Memory B cell (primary cell): ENCODE measurements at regions not wholly inside any gene's neighbourhood (a gene's known extent, or its start where the extent isn't known, plus 50 kb on each side); places are given as distances from the start of the nearest gene placed in this dataset.
"Not testable (repeated sequence)": the region's sequence is repeated elsewhere in the genome, so short reads cannot be mapped to it uniquely, and the experiment has no call there.

Experiments
- ATAC-seq: fragments of 150-1000 bp; cut with Tn5 transposase; 2 replicates; pipeline ENCODE4 v1.10.0; 2021; ENCODE audit warnings: low read depth, mild to moderate bottlenecking, moderate library complexity
- DNase-seq, 2 donors: peaks; one replicate each; pipeline ENCODE4 v3.0.0; 2022; ENCODE audit warnings: low spot score in 2 of 2
- H3K27ac Mint-ChIP-seq: one replicate; pipeline ENCODE4 v1.8.0; 2022; ENCODE audit warnings: mild to moderate bottlenecking, moderate library complexity, mixed read lengths
- H3K27me3 Mint-ChIP-seq: one replicate; pipeline ENCODE4 v1.8.0; 2022; ENCODE audit warnings: mixed read lengths
- H3K36me3 Mint-ChIP-seq: one replicate; pipeline ENCODE4 v1.8.0; 2022; ENCODE audit warnings: mild to moderate bottlenecking, mixed read lengths
- H3K4me1 Mint-ChIP-seq: one replicate; pipeline ENCODE4 v1.8.0; 2022; ENCODE audit warnings: mixed read lengths
- H3K4me3 Mint-ChIP-seq: one replicate; pipeline ENCODE4 v1.8.0; 2022; ENCODE audit warnings: mild to moderate bottlenecking, moderate library complexity, mixed read lengths
- H3K9me3 Mint-ChIP-seq: one replicate; pipeline ENCODE4 v1.8.0; 2022; ENCODE audit warnings: mixed read lengths

GRCh38 chr1:96214982-96215381, 506.6 kb upstream of the PTBP2 start:
- DNase-seq = no peak
- Mint-ChIP-seq H3K27ac (no peak overlapping the region), H3K36me3 (no peaks in the 10 kb centered on the region), H3K9me3 (no peaks in the 10 kb centered on the region), H3K4me1 (no peaks in the 10 kb centered on the region), H3K27me3 (no peaks in the 10 kb centered on the region), H3K4me3 (no peak overlapping the region)
- ATAC-seq = no peak

GRCh38 chr1:96220651-96221050, 500.9 kb upstream of the PTBP2 start:
- no peak overlapping the region for H3K4me3 Mint-ChIP-seq
- no peaks in the 10 kb centered on the region for H3K27me3 Mint-ChIP-seq
- no peaks in the 10 kb centered on the region for H3K36me3 Mint-ChIP-seq
- ATAC-seq = no peak
- no peak for DNase-seq
- no peaks in the 10 kb centered on the region for H3K4me1 Mint-ChIP-seq
- no peaks in the 10 kb centered on the region for H3K9me3 Mint-ChIP-seq
- H3K27ac Mint-ChIP-seq = no peak overlapping the region

- no peak for ATAC-seq
- no peak overlapping the region for H3K27ac Mint-ChIP-seq
- H3K27me3 Mint-ChIP-seq = no peaks in the 10 kb centered on the region
- H3K9me3 Mint-ChIP-seq = no peaks in the 10 kb centered on the region
- H3K4me3 Mint-ChIP-seq = no peak overlapping the region
- H3K36me3 Mint-ChIP-seq = no peaks in the 10 kb centered on the region
- no peaks in the 10 kb centered on the region for H3K4me1 Mint-ChIP-seq
- DNase-seq = no peak
Measured at GRCh38 chr1:96222701-96223100, 498.9 kb upstream of the PTBP2 start.

- not testable (repeated sequence) for H3K4me3 Mint-ChIP-seq, H3K36me3 Mint-ChIP-seq, H3K9me3 Mint-ChIP-seq, ATAC-seq, H3K27me3 Mint-ChIP-seq, DNase-seq, H3K27ac Mint-ChIP-seq, H3K4me1 Mint-ChIP-seq
Measured at GRCh38 chr1:96224229-96224628, 497.4 kb upstream of the PTBP2 start.

GRCh38 chr1:96233422-96233821, 488.2 kb upstream of the PTBP2 start:
- Mint-ChIP-seq H3K4me1 (no peaks in the 10 kb centered on the region), H3K9me3 (no peaks in the 10 kb centered on the region), H3K27me3 (no peaks in the 10 kb centered on the region), H3K4me3 (no peak overlapping the region), H3K27ac (no peak overlapping the region), H3K36me3 (no peaks in the 10 kb centered on the region)
- DNase-seq = no peak
- ATAC-seq = no peak

- no peak for ATAC-seq
- Mint-ChIP-seq H3K4me3 (no peak overlapping the region), H3K4me1 (no peaks in the 10 kb centered on the region), H3K27ac (no peak overlapping the region), H3K36me3 (no peaks in the 10 kb centered on the region), H3K27me3 (no peaks in the 10 kb centered on the region), H3K9me3 (no peaks in the 10 kb centered on the region)
- no peak for DNase-seq
Measured at GRCh38 chr1:96234299-96234698, 487.3 kb upstream of the PTBP2 start.

GRCh38 chr1:96236156-96236739, 485.3 kb upstream of the PTBP2 start:
- DNase-seq (no peak), ATAC-seq (no peak)
- Mint-ChIP-seq H3K4me1 (no peaks in the 10 kb centered on the region), H3K36me3 (no peaks in the 10 kb centered on the region), H3K27me3 (no peaks in the 10 kb centered on the region), H3K9me3 (no peaks in the 10 kb centered on the region), H3K27ac (no peak overlapping the region), H3K4me3 (no peak overlapping the region)

- no peaks in the 10 kb centered on the region for H3K36me3 Mint-ChIP-seq
- H3K4me3 Mint-ChIP-seq = no peak overlapping the region
Measured at GRCh38 chr1:96238426-96238825, 483.2 kb upstream of the PTBP2 start.

GRCh38 chr1:96240438-96240837, 481.1 kb upstream of the PTBP2 start:
- DNase-seq (no peak), ATAC-seq (no peak)
- Mint-ChIP-seq H3K4me3 (no peak overlapping the region), H3K27ac (no peak overlapping the region), H3K27me3 (no peaks in the 10 kb centered on the region), H3K36me3 (no peaks in the 10 kb centered on the region), H3K4me1 (no peaks in the 10 kb centered on the region), H3K9me3 (no peaks in the 10 kb centered on the region)

More at GRCh38 chr1:96238426-96238825, 483.2 kb upstream of the PTBP2 start:
- DNase-seq (no peak), ATAC-seq (no peak)
- Mint-ChIP-seq H3K9me3 (no peaks in the 10 kb centered on the region), H3K27ac (no peak overlapping the region), H3K4me1 (no peaks in the 10 kb centered on the region), H3K27me3 (no peaks in the 10 kb centered on the region)

GRCh38 chr1:96253246-96254035, 468.1 kb upstream of the PTBP2 start:
- Mint-ChIP-seq H3K4me3 (no peak overlapping the region), H3K27ac (no peak overlapping the region), H3K36me3 (no peaks in the 10 kb centered on the region), H3K9me3 (peaks cover 2% of the 10 kb centered on the region), H3K4me1 (no peaks in the 10 kb centered on the region), H3K27me3 (peaks cover 4% of the 10 kb centered on the region)
- ATAC-seq (no peak), DNase-seq (no peak)

- DNase-seq (no peak), ATAC-seq (no peak)
- H3K4me3 Mint-ChIP-seq = no peak overlapping the region
- H3K4me1 Mint-ChIP-seq = no peaks in the 10 kb centered on the region
- no peak overlapping the region for H3K27ac Mint-ChIP-seq
- H3K9me3 Mint-ChIP-seq = no peaks in the 10 kb centered on the region
- H3K36me3 Mint-ChIP-seq = no peaks in the 10 kb centered on the region
- peaks cover 2% of the 10 kb centered on the region for H3K27me3 Mint-ChIP-seq
Measured at GRCh38 chr1:96256130-96256790, 465.3 kb upstream of the PTBP2 start.

- Mint-ChIP-seq H3K27me3 (peaks cover 2% of the 10 kb centered on the region), H3K36me3 (no peaks in the 10 kb centered on the region), H3K4me3 (no peak overlapping the region), H3K4me1 (no peaks in the 10 kb centered on the region), H3K9me3 (peaks cover 2% of the 10 kb centered on the region), H3K27ac (no peak overlapping the region)
- DNase-seq (no peak), ATAC-seq (no peak)
Measured at GRCh38 chr1:96259399-96259798, 462.2 kb upstream of the PTBP2 start.

GRCh38 chr1:96281491-96281890, 440.1 kb upstream of the PTBP2 start:
- no peaks in the 10 kb centered on the region for H3K27me3 Mint-ChIP-seq
- peaks cover 13% of the 10 kb centered on the region for H3K9me3 Mint-ChIP-seq
- ATAC-seq = no peak
- H3K4me3 Mint-ChIP-seq = no peak overlapping the region
- DNase-seq = no peak
- H3K27ac Mint-ChIP-seq = no peak overlapping the region
- H3K4me1 Mint-ChIP-seq = no peaks in the 10 kb centered on the region
- H3K36me3 Mint-ChIP-seq = no peaks in the 10 kb centered on the region

- Mint-ChIP-seq H3K36me3 (no peaks in the 10 kb centered on the region), H3K27me3 (no peaks in the 10 kb centered on the region), H3K27ac (no peak overlapping the region), H3K9me3 (peaks cover 7% of the 10 kb centered on the region), H3K4me1 (no peaks in the 10 kb centered on the region), H3K4me3 (no peak overlapping the region)
- DNase-seq (no peak), ATAC-seq (no peak)
Measured at GRCh38 chr1:96290033-96290432, 431.6 kb upstream of the PTBP2 start.
